Esophagus (tissue), 2 donors: ENCODE measurements at regions not wholly inside any gene's neighbourhood (a gene's known extent, or its start where the extent isn't known, plus 50 kb on each side); places are given as distances from the start of the nearest gene placed in this dataset.

Experiments
- H3K27ac ChIP-seq, 2 donors: one replicate each; pipeline ENCODE4 v1.5.1; 2013; ENCODE audit warnings: low read depth in 2 of 2, mild to moderate bottlenecking in 2 of 2, inconsistent platforms in 1 of 2, low read length in 1 of 2, moderate library complexity in 1 of 2
- H3K27me3 ChIP-seq, 2 donors: one replicate each; pipeline ENCODE4 v1.6.1; 2013; ENCODE audit warnings: low read length in 2 of 2, control low read depth in 1 of 2, mild to moderate bottlenecking in 1 of 2; ENCODE audit not compliant: insufficient read depth in 2 of 2, control insufficient read depth in 1 of 2
- H3K36me3 ChIP-seq, 2 donors: one replicate each; pipeline ENCODE4 v1.6.1; 2013; ENCODE audit warnings: low read length in 1 of 2; ENCODE audit not compliant: control insufficient read depth in 2 of 2, insufficient read depth in 2 of 2
- H3K4me1 ChIP-seq, 2 donors: one replicate each; pipeline ENCODE4 v1.6.1; 2013; ENCODE audit warnings: low read length in 1 of 2; ENCODE audit not compliant: control insufficient read depth in 2 of 2, insufficient read depth in 2 of 2
- H3K4me3 ChIP-seq, 2 donors: one replicate each; pipeline ENCODE4 v1.5.1; 2013; ENCODE audit warnings: low read length in 2 of 2, mild to moderate bottlenecking in 2 of 2, low read depth in 1 of 2, moderate library complexity in 1 of 2
- H3K9me3 ChIP-seq, 2 donors: one replicate each; pipeline ENCODE4 v1.6.1; 2013; ENCODE audit warnings: mild to moderate bottlenecking in 2 of 2, low read depth in 1 of 2, low read length in 1 of 2, moderate library complexity in 1 of 2; ENCODE audit not compliant: control insufficient read depth in 2 of 2, insufficient read depth in 1 of 2
- WGBS, 2 donors: extraction: QIAGEN DNeasy Blood & Tissue Kit; methylation state at CpG; one replicate each; pipeline ENCODE4 v1.1.7; 2013; 5-methylcytosine and 5-hydroxymethylcytosine counted together
- donor health status: healthy with polysubstance abuse.
- donor health status: Bipolar disorder and iron deficiency.

GRCh38 chr2:122875091-122875865 is 1119.8 kb downstream of the TSN start:
- H3K9me3 ChIP-seq, result no peaks in the 10 kb centered on the region
- H3K4me3 ChIP-seq, result no peak overlapping the region
- no peaks in the 10 kb centered on the region for H3K27me3 ChIP-seq
- WGBS, 2 donors, result 77 to 78% methylated on average over 5 of the region's 5 CpGs
- no peak overlapping the region for H3K27ac ChIP-seq
- H3K4me1 ChIP-seq, result no peaks in the 10 kb centered on the region
- H3K36me3 ChIP-seq, result no peaks in the 10 kb centered on the region

- H3K27me3 ChIP-seq, result no peaks in the 10 kb centered on the region
- H3K4me1 ChIP-seq, result no peaks in the 10 kb centered on the region
- WGBS, 2 donors, result 69 to 79% methylated on average over 5 of the region's 5 CpGs
- no peaks in the 10 kb centered on the region for H3K9me3 ChIP-seq
- H3K4me3 ChIP-seq, result no peak overlapping the region
- no peaks in the 10 kb centered on the region for H3K36me3 ChIP-seq
- no peak overlapping the region for H3K27ac ChIP-seq
Measured at GRCh38 chr2:122883849-122884248, 1128.4 kb downstream of the TSN start.

GRCh38 chr2:122884889-122885288 is 1129.4 kb downstream of the TSN start:
- no peaks in the 10 kb centered on the region for H3K27me3 ChIP-seq
- WGBS, 2 donors, result 61 to 65% methylated on average over 3 of the region's 3 CpGs
- H3K4me1 ChIP-seq, result no peaks in the 10 kb centered on the region
- no peaks in the 10 kb centered on the region for H3K36me3 ChIP-seq
- no peaks in the 10 kb centered on the region for H3K9me3 ChIP-seq
- no peak overlapping the region for H3K4me3 ChIP-seq
- H3K27ac ChIP-seq, result no peak overlapping the region

GRCh38 chr2:122885436-122885835 is 1130.0 kb downstream of the TSN start:
- Histone ChIP-seq H3K9me3 (no peaks in the 10 kb centered on the region), H3K36me3 (no peaks in the 10 kb centered on the region), H3K4me3 (no peak overlapping the region), H3K4me1 (no peaks in the 10 kb centered on the region), H3K27ac (no peak overlapping the region), H3K27me3 (no peaks in the 10 kb centered on the region)
- 75 to 81% methylated on average over 3 of the region's 3 CpGs for WGBS, 2 donors

- H3K36me3 ChIP-seq, result no peaks in the 10 kb centered on the region
- H3K4me3 ChIP-seq, result no peak overlapping the region
- no peaks in the 10 kb centered on the region for H3K27me3 ChIP-seq
- no peak overlapping the region for H3K27ac ChIP-seq
- 72 to 79% methylated on average over 10 of the region's 10 CpGs for WGBS, 2 donors
- H3K4me1 ChIP-seq, result no peaks in the 10 kb centered on the region
- H3K9me3 ChIP-seq, result no peaks in the 10 kb centered on the region
Measured at GRCh38 chr2:122886479-122887145, 1131.2 kb downstream of the TSN start.

GRCh38 chr2:122899614-122900013 is 1125.5 kb upstream of the CNTNAP5 start:
- H3K27ac ChIP-seq, result no peak overlapping the region

GRCh38 chr2:122905431-122905830 is 1119.7 kb upstream of the CNTNAP5 start:
- H3K27ac ChIP-seq, result no peak overlapping the region
- no peaks in the 10 kb centered on the region for H3K27me3 ChIP-seq
- H3K9me3 ChIP-seq, result no peaks in the 10 kb centered on the region
- H3K4me1 ChIP-seq, result no peaks in the 10 kb centered on the region
- no peak overlapping the region for H3K4me3 ChIP-seq
- WGBS, 2 donors, result 76 to 81% methylated on average over 4 of the region's 4 CpGs
- no peaks in the 10 kb centered on the region for H3K36me3 ChIP-seq

More at GRCh38 chr2:122899614-122900013, 1125.5 kb upstream of the CNTNAP5 start:
- H3K27me3 ChIP-seq, result no peaks in the 10 kb centered on the region
- H3K4me3 ChIP-seq, result no peak overlapping the region
- H3K36me3 ChIP-seq, result no peaks in the 10 kb centered on the region
- H3K4me1 ChIP-seq, result no peaks in the 10 kb centered on the region
- no peaks in the 10 kb centered on the region for H3K9me3 ChIP-seq

- Histone ChIP-seq H3K4me1 (no peaks in the 10 kb centered on the region), H3K9me3 (no peaks in the 10 kb centered on the region), H3K36me3 (no peaks in the 10 kb centered on the region), H3K27me3 (no peaks in the 10 kb centered on the region), H3K4me3 (no peak overlapping the region), H3K27ac (no peak overlapping the region)
- 66 to 85% methylated on average over 1 of the region's 1 CpG for WGBS, 2 donors
Measured at GRCh38 chr2:122908159-122908558, 1116.9 kb upstream of the CNTNAP5 start.

- Histone ChIP-seq H3K9me3 (peaks cover 0 to 9% of the 10 kb centered on the region in 2 donors), H3K36me3 (no peaks in the 10 kb centered on the region), H3K4me3 (no peak overlapping the region), H3K27ac (no peak overlapping the region), H3K4me1 (no peaks in the 10 kb centered on the region), H3K27me3 (no peaks in the 10 kb centered on the region)
- WGBS, 2 donors, result 24% methylated on average over 3 of the region's 3 CpGs
Measured at GRCh38 chr2:122927197-122927596, 1097.9 kb upstream of the CNTNAP5 start.
